BJ (cell line): ENCODE measurements at regions not wholly inside any gene's neighbourhood (a gene's known extent, or its start where the extent isn't known, plus 50 kb on each side); places are given as distances from the start of the nearest gene placed in this dataset.
A peak's percentile ranks its signal among the peaks of the same experiment; 100 is the strongest.

Experiments
- CTCF ChIA-PET: fragments of 350-600 bp; formaldehyde crosslinking; extraction: SDS; loops from one replicate; lab custom pipeline; 2021; ENCODE audit warnings: antibody characterized with exemption, inconsistent platforms; lab: Yijun Ruan, JAX
- POLR2A ChIA-PET: fragments of 300-600 bp; sonication (Branson Sonifier 250); formaldehyde crosslinking; extraction: SDS; loops from one replicate; lab custom pipeline; 2021; ENCODE audit warnings: antibody characterized with exemption; lab: Charles Lee
- DNase-seq: peaks from one replicate; pipeline ENCODE4 v3.0.0-alpha.2; 2011; ENCODE audit warnings: low read depth
- H3K27me3 ChIP-seq: 2 replicates; pipeline ENCODE4 v1.6.0; 2011; ENCODE audit warnings: low read length; ENCODE audit not compliant: control insufficient read depth, insufficient read depth
- H3K36me3 ChIP-seq: 2 replicates; pipeline ENCODE4 v1.5.1; 2011; ENCODE audit warnings: low read length; ENCODE audit not compliant: control insufficient read depth, insufficient read depth
- H3K4me3 ChIP-seq: 2 replicates; pipeline ENCODE4 v1.5.1; 2011; ENCODE audit warnings: low read depth, mild to moderate bottlenecking, control low read depth, low read length
- TF ChIP-seq, protein P1 (sequence below): IDR thresholded peaks from 2 replicates; pipeline ENCODE4 v1.5.1; 2011; ENCODE audit warnings: low read depth, mild to moderate bottlenecking, control low read depth, inconsistent platforms, low read length, moderate library complexity; ENCODE audit not compliant: insufficient read depth

DNA sequence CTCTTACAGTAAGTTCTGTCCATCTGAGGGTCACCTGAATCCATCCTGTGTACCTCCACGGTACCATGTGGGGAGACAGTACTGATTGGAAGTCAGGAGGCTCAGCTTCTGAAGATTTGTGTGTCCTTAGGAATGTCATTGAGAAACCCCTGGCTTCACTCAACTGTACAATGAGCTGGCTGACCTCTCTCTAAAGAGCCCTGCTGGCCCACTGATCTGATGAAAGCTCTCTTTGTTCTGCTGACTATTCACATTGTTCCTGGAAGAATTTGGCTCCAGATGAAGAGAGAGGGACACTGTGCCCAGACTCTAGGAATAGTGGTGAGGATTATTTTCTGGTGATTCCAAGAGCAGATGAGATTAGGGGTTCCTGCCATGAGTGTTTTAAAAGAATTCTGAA lies 141.2 kb downstream of the LURAP1L start:
- TF ChIP-seq, protein P1, sequence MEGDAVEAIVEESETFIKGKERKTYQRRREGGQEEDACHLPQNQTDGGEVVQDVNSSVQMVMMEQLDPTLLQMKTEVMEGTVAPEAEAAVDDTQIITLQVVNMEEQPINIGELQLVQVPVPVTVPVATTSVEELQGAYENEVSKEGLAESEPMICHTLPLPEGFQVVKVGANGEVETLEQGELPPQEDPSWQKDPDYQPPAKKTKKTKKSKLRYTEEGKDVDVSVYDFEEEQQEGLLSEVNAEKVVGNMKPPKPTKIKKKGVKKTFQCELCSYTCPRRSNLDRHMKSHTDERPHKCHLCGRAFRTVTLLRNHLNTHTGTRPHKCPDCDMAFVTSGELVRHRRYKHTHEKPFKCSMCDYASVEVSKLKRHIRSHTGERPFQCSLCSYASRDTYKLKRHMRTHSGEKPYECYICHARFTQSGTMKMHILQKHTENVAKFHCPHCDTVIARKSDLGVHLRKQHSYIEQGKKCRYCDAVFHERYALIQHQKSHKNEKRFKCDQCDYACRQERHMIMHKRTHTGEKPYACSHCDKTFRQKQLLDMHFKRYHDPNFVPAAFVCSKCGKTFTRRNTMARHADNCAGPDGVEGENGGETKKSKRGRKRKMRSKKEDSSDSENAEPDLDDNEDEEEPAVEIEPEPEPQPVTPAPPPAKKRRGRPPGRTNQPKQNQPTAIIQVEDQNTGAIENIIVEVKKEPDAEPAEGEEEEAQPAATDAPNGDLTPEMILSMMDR = no peak
- H3K36me3 ChIP-seq = no peaks in the 10 kb centered on the region
- POLR2A ChIA-PET = no interaction called here
- H3K4me3 ChIP-seq = no peak overlapping the region
- CTCF ChIA-PET = no interaction called here
- H3K27me3 ChIP-seq = no peaks in the 10 kb centered on the region
- DNase-seq = no peak

- no peaks in the 10 kb centered on the region for H3K27me3 ChIP-seq
- CTCF ChIA-PET = no interaction called here
- POLR2A ChIA-PET = no interaction called here
- H3K36me3 ChIP-seq = no peaks in the 10 kb centered on the region
- TF ChIP-seq, protein P1 = no peak
- no peak for DNase-seq
- H3K4me3 ChIP-seq = no peak overlapping the region
Measured at GRCh38 chr9:12920437-12920836, 145.6 kb downstream of the LURAP1L start.

DNA sequence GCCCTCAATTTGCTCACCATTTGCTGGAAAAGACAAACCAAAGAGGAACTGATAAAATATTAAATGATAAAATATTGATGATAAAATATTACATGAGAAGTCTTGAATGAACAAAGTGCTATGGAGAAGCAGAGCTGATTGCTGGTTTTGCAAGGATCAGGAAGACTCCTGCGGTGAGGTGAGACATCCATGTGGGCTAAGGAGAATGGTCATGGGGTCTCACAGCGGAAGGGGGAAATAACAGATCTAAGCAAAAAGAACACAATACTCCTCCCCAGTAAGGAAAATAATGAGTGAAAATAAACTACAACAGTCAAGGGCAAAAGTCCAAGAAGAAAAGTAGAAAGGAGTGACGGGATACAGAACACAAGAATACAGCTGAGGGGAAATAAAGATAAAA lies 146.8 kb downstream of the LURAP1L start:
- no peak overlapping the region for H3K4me3 ChIP-seq
- ChIA-PET CTCF (no interaction called here), POLR2A (no interaction called here)
- TF ChIP-seq, protein P1 = no peak
- DNase-seq = no peak
- no peaks in the 10 kb centered on the region for H3K36me3 ChIP-seq
- H3K27me3 ChIP-seq = no peaks in the 10 kb centered on the region

DNA sequence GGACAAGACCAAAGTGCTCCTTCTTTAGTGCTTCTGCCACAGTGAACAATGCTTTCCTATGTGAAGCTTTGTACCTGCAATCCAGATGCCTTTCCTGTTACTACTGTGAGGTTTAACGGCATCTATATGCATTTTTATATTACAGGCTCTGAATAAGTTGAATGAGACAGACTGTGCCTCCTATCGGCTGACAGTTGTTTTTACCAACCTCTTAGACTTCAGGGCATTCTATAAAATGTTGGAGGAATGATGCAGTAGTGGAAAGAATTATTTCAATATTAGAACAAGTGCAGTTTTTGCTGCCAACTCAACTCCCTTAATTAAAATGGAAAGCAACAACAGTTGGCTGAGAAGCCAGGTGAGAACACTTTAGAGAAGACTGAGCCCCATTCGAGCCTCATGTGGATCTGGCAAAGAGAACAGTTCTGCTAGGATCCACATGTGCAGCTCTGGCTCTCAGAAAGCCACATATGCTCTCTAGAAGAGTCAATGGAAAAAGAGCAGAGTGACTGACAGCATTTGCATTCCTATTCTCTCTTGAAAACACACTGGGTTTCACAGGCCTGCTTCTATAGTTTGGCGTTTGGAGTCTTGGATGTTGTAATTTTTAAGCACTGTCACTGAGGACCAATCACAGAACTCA lies 147.5 kb downstream of the LURAP1L start:
- Histone ChIP-seq H3K27me3 (no peaks in the 10 kb centered on the region), H3K4me3 (no peak overlapping the region), H3K36me3 (no peaks in the 10 kb centered on the region)
- TF ChIP-seq, protein P1 = peak; percentile 3; the same call in 1 of the 2 replicates
- DNase-seq = no peak
- CTCF ChIA-PET = interaction anchor here (0.6 to 1.1 kb wide), 3 partner anchors 13 to 203 kb away, joined by 3 to 4 read pairs (median 4); no protein-coding TSS in a partner anchor
- POLR2A ChIA-PET = no interaction called here

- Histone ChIP-seq H3K27me3 (no peaks in the 10 kb centered on the region), H3K36me3 (no peaks in the 10 kb centered on the region), H3K4me3 (no peak overlapping the region)
- ChIA-PET POLR2A (no interaction called here), CTCF (interaction anchor here (1.2 to 2.9 kb wide), 2 partner anchors 9 to 110 kb away, joined by 3 to 9 read pairs; no protein-coding TSS in a partner anchor)
- peak; percentile 96 for DNase-seq
- TF ChIP-seq, protein P1 = no peak
Measured at GRCh38 chr9:12923468-12924009, 148.7 kb downstream of the LURAP1L start.
